Vagina (tissue), 2 donors: ENCODE measurements at regions not wholly inside any gene's neighbourhood (a gene's known extent, or its start where the extent isn't known, plus 50 kb on each side); places are given as distances from the start of the nearest gene placed in this dataset.

Experiments
- DNase-seq, 2 donors: peaks; one replicate each; pipeline ENCODE4 v3.0.0-alpha.2; 2017; ENCODE audit errors: extremely low spot score in 2 of 2
- H3K27ac ChIP-seq: fragments of 200-600 bp; sonication (generic); one replicate; pipeline ENCODE4 v1.5.1; 2019
- H3K27me3 ChIP-seq: fragments of 200-600 bp; sonication (generic); one replicate; pipeline ENCODE4 v1.5.1; 2019
- H3K36me3 ChIP-seq, 2 donors: fragments of 200-600 bp; sonication (generic); one replicate each; pipeline ENCODE4 v1.5.1; 2017 to 2019
- H3K4me1 ChIP-seq: fragments of 200-600 bp; sonication (generic); one replicate; pipeline ENCODE4 v1.5.1; 2019
- H3K4me3 ChIP-seq, 2 donors: fragments of 200-600 bp; sonication (generic); 1 replicate in 1 of 2; 2 replicates in 1 of 2; pipeline ENCODE4 v1.5.1; 2016 to 2019
- H3K9me3 ChIP-seq: fragments of 200-600 bp; sonication (generic); one replicate; pipeline ENCODE4 v1.5.1; 2019
- CTCF ChIP-seq, 3 experiments: fragments of 450-650 bp in 2 of 3; fragments of 200-600 bp in 1 of 3; sonication (generic) in 1 of 3; IDR thresholded peaks; one replicate each; pipeline ENCODE4 v1.5.1; 2017 to 2019; ENCODE audit warnings: antibody characterized with exemption in 3 of 3, mild to moderate bottlenecking in 2 of 3, moderate library complexity in 2 of 3
- POLR2A ChIP-seq, 2 donors: fragments of 450-650 bp; IDR thresholded peaks; one replicate each; pipeline ENCODE4 v1.6.1; 2017; ENCODE audit warnings: antibody characterized with exemption in 2 of 2, mild to moderate bottlenecking in 2 of 2, moderate library complexity in 2 of 2
- POLR2AphosphoS5 ChIP-seq, 2 donors: sonication (generic); formaldehyde crosslinking; IDR thresholded peaks; one replicate each; pipeline ENCODE4 v1.9.0; 2017; ENCODE audit warnings: antibody characterized with exemption in 2 of 2, mild to moderate bottlenecking in 2 of 2, low read depth in 1 of 2; ENCODE audit not compliant: insufficient read depth in 1 of 2
- intact Hi-C: fragments of 100-400 bp; cut with DNase I; formaldehyde crosslinking; loops from one replicate; pipeline ENCODE4 v1.15.1; 2023

GRCh38 chr10:125556882-125557281, 126.1 kb downstream of the TEX36 start:
- no peaks in the 10 kb centered on the region for H3K9me3 ChIP-seq
- DNase-seq, result no peak
- no peaks in the 10 kb centered on the region for H3K36me3 ChIP-seq
- no peak overlapping the region for H3K4me3 ChIP-seq
- H3K27ac ChIP-seq, result no peak overlapping the region
- no peaks in the 10 kb centered on the region for H3K27me3 ChIP-seq
- intact Hi-C loops, result no loop called here
- H3K4me1 ChIP-seq, result no peaks in the 10 kb centered on the region
- no peak for TF ChIP-seq CTCF (IDR thresholded peaks at IDR 0.05)
- no peak for TF ChIP-seq POLR2A (IDR thresholded peaks at IDR 0.05)
- TF ChIP-seq POLR2AphosphoS5 (IDR thresholded peaks at IDR 0.05; ENCODE audit: insufficient read depth in 1 of 2, low read depth in 1 of 2), result no peak

GRCh38 chr10:125555743-125556142, 127.2 kb downstream of the TEX36 start:
- H3K36me3 ChIP-seq, result no peaks in the 10 kb centered on the region
- no peak for DNase-seq
- no peaks in the 10 kb centered on the region for H3K27me3 ChIP-seq
- intact Hi-C loops, result no loop called here
- no peaks in the 10 kb centered on the region for H3K4me1 ChIP-seq
- H3K4me3 ChIP-seq, result no peak overlapping the region
- H3K27ac ChIP-seq, result no peak overlapping the region
- H3K9me3 ChIP-seq, result no peaks in the 10 kb centered on the region
- TF ChIP-seq POLR2AphosphoS5 (IDR thresholded peaks at IDR 0.05; ENCODE audit: insufficient read depth in 1 of 2, low read depth in 1 of 2) (no peak), POLR2A (IDR thresholded peaks at IDR 0.05) (no peak), CTCF (IDR thresholded peaks at IDR 0.05) (no peak)

- Histone ChIP-seq H3K4me1 (no peaks in the 10 kb centered on the region), H3K4me3 (no peak overlapping the region), H3K36me3 (no peaks in the 10 kb centered on the region), H3K27me3 (no peaks in the 10 kb centered on the region), H3K9me3 (no peaks in the 10 kb centered on the region), H3K27ac (no peak overlapping the region)
- DNase-seq, result no peak
- TF ChIP-seq POLR2AphosphoS5 (IDR thresholded peaks at IDR 0.05; ENCODE audit: insufficient read depth in 1 of 2, low read depth in 1 of 2), result no peak
- TF ChIP-seq POLR2A (IDR thresholded peaks at IDR 0.05), result no peak
- no peak for TF ChIP-seq CTCF (IDR thresholded peaks at IDR 0.05)
- intact Hi-C loops, result no loop called here
Measured at GRCh38 chr10:125555267-125555666, 127.7 kb downstream of the TEX36 start.

GRCh38 chr10:125554753-125555152, 128.2 kb downstream of the TEX36 start:
- intact Hi-C loops, result no loop called here
- H3K27me3 ChIP-seq, result no peaks in the 10 kb centered on the region
- no peak for TF ChIP-seq POLR2AphosphoS5 (IDR thresholded peaks at IDR 0.05; ENCODE audit: insufficient read depth in 1 of 2, low read depth in 1 of 2)
- TF ChIP-seq CTCF (IDR thresholded peaks at IDR 0.05), result no peak
- TF ChIP-seq POLR2A (IDR thresholded peaks at IDR 0.05), result no peak
- no peaks in the 10 kb centered on the region for H3K36me3 ChIP-seq
- H3K4me1 ChIP-seq, result no peaks in the 10 kb centered on the region
- no peak for DNase-seq
- H3K4me3 ChIP-seq, result no peak overlapping the region
- H3K27ac ChIP-seq, result no peak overlapping the region
- no peaks in the 10 kb centered on the region for H3K9me3 ChIP-seq

- H3K9me3 ChIP-seq, result no peaks in the 10 kb centered on the region
- DNase-seq, result no peak
- H3K4me3 ChIP-seq, result no peak overlapping the region
- TF ChIP-seq POLR2AphosphoS5 (IDR thresholded peaks at IDR 0.05; ENCODE audit: insufficient read depth in 1 of 2, low read depth in 1 of 2), result no peak
- H3K4me1 ChIP-seq, result no peaks in the 10 kb centered on the region
- no peak overlapping the region for H3K27ac ChIP-seq
- no peaks in the 10 kb centered on the region for H3K27me3 ChIP-seq
- intact Hi-C loops, result no loop called here
- no peaks in the 10 kb centered on the region for H3K36me3 ChIP-seq
Measured at GRCh38 chr10:125554016-125554703, 128.8 kb downstream of the TEX36 start.
